HCT116 (cell line): ENCODE measurements at regions not wholly inside any gene's neighbourhood (a gene's known extent, or its start where the extent isn't known, plus 50 kb on each side); places are given as distances from the start of the nearest gene placed in this dataset.

Experiments
- ATAC-seq: fragments of 200-7000 bp; cut with Tn5 transposase; 2 replicates; pipeline ENCODE4 v1.9.1; 2020; ENCODE audit warnings: mild to moderate bottlenecking, moderate library complexity
- BruUV-seq: library from RNA; stranded (reverse); fragments of 400-500 nt; replicated peaks from 2 replicates; lab custom pipeline; 2021; lab: Mats Ljungman, UMichigan
- CTCF ChIA-PET: fragments of 300-600 bp; sonication (Branson Sonifier 250); formaldehyde crosslinking; loops from one replicate; lab custom pipeline; 2021; ENCODE audit warnings: antibody characterized with exemption; lab: Charles Lee
- POLR2A ChIA-PET: fragments of 300-600, 350-600 bp; sonication (Branson Sonifier 250); formaldehyde crosslinking; loops from one replicate; lab custom pipeline; 2021; ENCODE audit warnings: antibody characterized with exemption; lab: Charles Lee
- RAD21 ChIA-PET, 2 experiments: fragments of 300-600 bp; sonication (Branson Sonifier 250); formaldehyde crosslinking; loops; one replicate each; lab custom pipeline; 2023; ENCODE audit warnings: low total read pairs in 2 of 2; ENCODE audit not compliant: uncharacterized antibody in 2 of 2, unreplicated experiment in 2 of 2, low non-redundant PET in 1 of 2; lab: Charles Lee
- DNase-seq: peaks from one replicate; pipeline ENCODE4 v3.0.0-alpha.2; 2010; ENCODE audit warnings: low read depth, low spot score
- H2AFZ ChIP-seq: fragments of 200-600 bp; shearing (Covaris generic), sonication (generic); 2 replicates; pipeline ENCODE4 v1.6.1; 2017; ENCODE audit warnings: low read depth, mixed run types, mixed read lengths, antibody characterized with exemption, low read length; ENCODE audit not compliant: poor library complexity, severe bottlenecking
- H3K27ac ChIP-seq: 2 replicates; pipeline ENCODE4 v1.5.1; 2012; ENCODE audit warnings: low read depth, low read length
- H3K27me3 ChIP-seq: fragments of 200-600 bp; sonication (generic); 2 replicates; pipeline ENCODE4 v1.6.1; 2016; ENCODE audit warnings: mixed run types, low read length, mixed read lengths; ENCODE audit not compliant: insufficient read depth
- H3K36me3 ChIP-seq, 2 experiments: fragments of 200-500 bp in 1 of 2; fragments of 200-600 bp in 1 of 2; sonication (Bioruptor generic) in 1 of 2; sonication (generic) in 1 of 2; 2 replicates each; pipeline versions ENCODE4 v1.5.1 to v1.6.1; 2014 to 2016; ENCODE audit warnings: low read length in 2 of 2, inconsistent platforms in 1 of 2, mixed read lengths in 1 of 2, mixed run types in 1 of 2; ENCODE audit not compliant: insufficient read depth in 2 of 2, control insufficient read depth in 1 of 2
- H3K4me1 ChIP-seq, 2 experiments: fragments of 200-600 bp in 1 of 2; sonication (generic) in 1 of 2; 2 replicates each; pipeline versions ENCODE4 v1.5.1 to v1.6.1; 2012 to 2017; ENCODE audit warnings: low read length in 2 of 2, inconsistent platforms in 1 of 2, mild to moderate bottlenecking in 1 of 2, mixed read lengths in 1 of 2, mixed run types in 1 of 2, moderate library complexity in 1 of 2; ENCODE audit not compliant: insufficient read depth in 2 of 2, control insufficient read depth in 1 of 2
- H3K4me2 ChIP-seq: fragments of 200-600 bp; sonication (generic); 2 replicates; pipeline ENCODE4 v1.6.1; 2017; ENCODE audit warnings: mixed run types, low read length, mixed read lengths
- H3K4me3 ChIP-seq, 2 experiments: fragments of 200-600 bp in 1 of 2; sonication (generic) in 1 of 2; replicated peaks in 1 of 2; 2 replicates each; pipeline ENCODE4 v1.5.1; 2011 to 2016; ENCODE audit warnings: low read length in 2 of 2, control low read depth in 1 of 2, low read depth in 1 of 2, mild to moderate bottlenecking in 1 of 2, mixed read lengths in 1 of 2, mixed run types in 1 of 2
- H3K79me2 ChIP-seq: fragments of 200-600 bp; sonication (generic); 2 replicates; pipeline ENCODE4 v1.6.1; 2017; ENCODE audit warnings: mild to moderate bottlenecking, mixed run types, low read length, moderate library complexity, mixed read lengths; ENCODE audit not compliant: insufficient read depth
- H3K9ac ChIP-seq: fragments of 200-600 bp; sonication (generic); 2 replicates; pipeline ENCODE4 v1.6.1; 2016; ENCODE audit warnings: low read length, mixed read lengths
- H3K9me2 ChIP-seq: fragments of 200-600 bp; sonication (generic), shearing (Covaris generic); 2 replicates; pipeline ENCODE4 v1.6.1; 2017; ENCODE audit warnings: mixed run types, mild to moderate bottlenecking, moderate library complexity; ENCODE audit not compliant: insufficient read depth
- H3K9me3 ChIP-seq, 2 experiments: fragments of 200-500 bp in 1 of 2; fragments of 200-600 bp in 1 of 2; sonication (Bioruptor generic) in 1 of 2; sonication (generic) in 1 of 2; 2 replicates each; pipeline ENCODE4 v1.6.1; 2014 to 2017; ENCODE audit warnings: low read length in 2 of 2, mixed read lengths in 2 of 2, inconsistent platforms in 1 of 2, low read depth in 1 of 2, mild to moderate bottlenecking in 1 of 2, mixed run types in 1 of 2, moderate library complexity in 1 of 2; ENCODE audit not compliant: control insufficient read depth in 1 of 2, insufficient read depth in 1 of 2
- H4K20me1 ChIP-seq: fragments of 200-600 bp; sonication (generic), shearing (Covaris generic); 2 replicates; pipeline ENCODE4 v1.6.1; 2017; ENCODE audit warnings: mixed run types, mild to moderate bottlenecking, moderate library complexity; ENCODE audit not compliant: insufficient read depth
- CEBPB ChIP-seq: IDR thresholded peaks from 2 replicates; pipeline ENCODE4 v1.6.1; 2012; ENCODE audit warnings: low read depth
- ELF1 ChIP-seq: IDR thresholded peaks from 2 replicates; pipeline ENCODE4 v1.6.1; 2012; ENCODE audit warnings: low read depth, borderline replicate concordance
- EZH2 ChIP-seq: fragments of 200-600 bp; sonication (generic); IDR thresholded peaks from 2 replicates; pipeline ENCODE4 v1.6.1; 2017; ENCODE audit warnings: antibody characterized with exemption, mixed run types
- FOSL1 ChIP-seq: IDR thresholded peaks from 2 replicates; pipeline ENCODE4 v1.6.1; 2012; ENCODE audit warnings: low read depth
- JUND ChIP-seq: IDR thresholded peaks from 2 replicates; pipeline ENCODE4 v1.6.1; 2012
- POLR2A ChIP-seq: IDR thresholded peaks from 2 replicates; pipeline ENCODE4 v1.7.0; 2011; ENCODE audit warnings: borderline replicate concordance; ENCODE audit not compliant: insufficient read depth, insufficient read length; ENCODE audit errors: extremely low read depth
- POLR2AphosphoS5 ChIP-seq: IDR thresholded peaks from 2 replicates; pipeline ENCODE4 v1.6.1; 2011; ENCODE audit warnings: mild to moderate bottlenecking, low read depth, low read length, moderate library complexity
- RAD21 ChIP-seq: IDR thresholded peaks from 2 replicates; pipeline ENCODE4 v1.6.1; 2012; ENCODE audit warnings: low read depth, mild to moderate bottlenecking
- SP1 ChIP-seq: IDR thresholded peaks from 2 replicates; pipeline ENCODE4 v1.6.1; 2012; ENCODE audit warnings: low read depth
- SRF ChIP-seq: IDR thresholded peaks from 2 replicates; pipeline ENCODE4 v1.6.1; 2012; ENCODE audit warnings: low read depth
- TCF7L2 ChIP-seq: IDR thresholded peaks from 2 replicates; pipeline ENCODE4 v1.7.0; 2011; ENCODE audit warnings: borderline replicate concordance, inconsistent platforms; ENCODE audit not compliant: insufficient read depth, insufficient read length; ENCODE audit errors: extremely low read depth
- YY1 ChIP-seq: IDR thresholded peaks from 2 replicates; pipeline ENCODE4 v1.6.1; 2011; ENCODE audit warnings: low read length, low read depth, moderate library complexity, mild to moderate bottlenecking; ENCODE audit not compliant: insufficient replicate concordance; ENCODE audit errors: extremely low read depth
- ZFX ChIP-seq: fragments of 450-650 bp; IDR thresholded peaks from 2 replicates; pipeline ENCODE4 v1.6.1; 2017
- ZNF274 ChIP-seq: fragments of 200-500 bp; sonication (Bioruptor generic); IDR thresholded peaks from 2 replicates; pipeline ENCODE4 v1.6.1; 2014; ENCODE audit warnings: mild to moderate bottlenecking, low read depth, low read length, inconsistent platforms
- intact Hi-C: fragments of 100-400 bp; cut with micrococcal nuclease; formaldehyde crosslinking; loops from 2 replicates; pipeline ENCODE4 v1.10.0; 2022
- TF ChIP-seq, protein P1 (sequence below), 3 experiments: fragments of 200-600 bp in 1 of 3; sonication (generic) in 1 of 3; IDR thresholded peaks in 2 of 3; conservative IDR thresholded peaks in 1 of 3; 2 replicates each; pipeline ENCODE4 v1.5.1; 2012 to 2017; ENCODE audit warnings: low read depth in 2 of 3, low read length in 2 of 3, antibody characterized with exemption in 1 of 3, borderline replicate concordance in 1 of 3, control low read depth in 1 of 3, mild to moderate bottlenecking in 1 of 3, mixed read lengths in 1 of 3, mixed run types in 1 of 3, moderate library complexity in 1 of 3; ENCODE audit not compliant: insufficient read depth in 1 of 3
- TF ChIP-seq, protein P2 (sequence below): IDR thresholded peaks from 2 replicates; pipeline ENCODE4 v1.6.1; 2012

DNA sequence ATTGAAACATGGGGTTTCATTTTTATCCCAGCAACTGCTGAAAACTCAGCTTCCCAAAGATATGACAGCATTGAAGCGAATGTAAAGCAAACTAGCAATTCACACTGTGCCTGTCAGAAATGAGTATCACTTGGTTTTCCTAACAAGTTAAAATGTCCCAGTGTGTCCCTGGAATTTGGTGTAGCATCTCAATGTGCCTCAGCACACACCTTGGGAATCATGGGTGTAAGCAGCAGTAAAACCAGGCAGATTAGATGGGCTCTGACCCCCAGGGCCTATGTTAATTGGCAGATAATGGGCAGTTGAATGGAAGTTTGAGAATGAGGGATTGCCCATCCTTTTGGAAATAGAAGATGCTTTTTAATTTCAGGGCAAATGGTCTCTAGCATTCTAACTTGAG, 784.9 kb upstream of the LRRC4C start:
- Histone ChIP-seq H3K4me2 (no peak overlapping the region), H3K79me2 (no peaks in the 10 kb centered on the region), H3K4me3 (no peak overlapping the region), H3K9me2 (no peaks in the 10 kb centered on the region), H4K20me1 (no peaks in the 10 kb centered on the region), H3K4me1 (no peaks in the 10 kb centered on the region), H3K27ac (no peak overlapping the region), H3K9ac (no peak overlapping the region), H3K27me3 (no peaks in the 10 kb centered on the region), H2AFZ (no peak overlapping the region), H3K36me3 (no peaks in the 10 kb centered on the region), H3K9me3 (peaks cover 0 to 20% of the 10 kb centered on the region in 2 experiments; a peak in 2 of 4 replicates)
- RAD21 ChIA-PET, result no interaction called here
- no peak for DNase-seq
- no TSS peak for BruUV-seq
- intact Hi-C loops, result no loop called here
- no peak for TF ChIP-seq SRF
- no peak for TF ChIP-seq CEBPB
- TF ChIP-seq SP1, result no peak
- TF ChIP-seq, protein P1, sequence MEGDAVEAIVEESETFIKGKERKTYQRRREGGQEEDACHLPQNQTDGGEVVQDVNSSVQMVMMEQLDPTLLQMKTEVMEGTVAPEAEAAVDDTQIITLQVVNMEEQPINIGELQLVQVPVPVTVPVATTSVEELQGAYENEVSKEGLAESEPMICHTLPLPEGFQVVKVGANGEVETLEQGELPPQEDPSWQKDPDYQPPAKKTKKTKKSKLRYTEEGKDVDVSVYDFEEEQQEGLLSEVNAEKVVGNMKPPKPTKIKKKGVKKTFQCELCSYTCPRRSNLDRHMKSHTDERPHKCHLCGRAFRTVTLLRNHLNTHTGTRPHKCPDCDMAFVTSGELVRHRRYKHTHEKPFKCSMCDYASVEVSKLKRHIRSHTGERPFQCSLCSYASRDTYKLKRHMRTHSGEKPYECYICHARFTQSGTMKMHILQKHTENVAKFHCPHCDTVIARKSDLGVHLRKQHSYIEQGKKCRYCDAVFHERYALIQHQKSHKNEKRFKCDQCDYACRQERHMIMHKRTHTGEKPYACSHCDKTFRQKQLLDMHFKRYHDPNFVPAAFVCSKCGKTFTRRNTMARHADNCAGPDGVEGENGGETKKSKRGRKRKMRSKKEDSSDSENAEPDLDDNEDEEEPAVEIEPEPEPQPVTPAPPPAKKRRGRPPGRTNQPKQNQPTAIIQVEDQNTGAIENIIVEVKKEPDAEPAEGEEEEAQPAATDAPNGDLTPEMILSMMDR (IDR thresholded peaks at IDR 0.05 in 2 of 3, conservative IDR thresholded peaks at IDR 0.05 in 1 of 3; ENCODE audit: borderline replicate concordance in 1 of 3, insufficient read depth in 1 of 3, low read depth in 2 of 3, low read length in 2 of 3), result no peak
- no peak for TF ChIP-seq ELF1
- TF ChIP-seq, protein P2, sequence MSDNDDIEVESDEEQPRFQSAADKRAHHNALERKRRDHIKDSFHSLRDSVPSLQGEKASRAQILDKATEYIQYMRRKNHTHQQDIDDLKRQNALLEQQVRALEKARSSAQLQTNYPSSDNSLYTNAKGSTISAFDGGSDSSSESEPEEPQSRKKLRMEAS, result no peak
- TF ChIP-seq FOSL1, result no peak
- TF ChIP-seq ZNF274, result no peak
- no peak for TF ChIP-seq POLR2AphosphoS5
- TF ChIP-seq RAD21, result no peak
- no peak for TF ChIP-seq POLR2A
- TF ChIP-seq ZFX, result no peak
- no peak for TF ChIP-seq YY1
- TF ChIP-seq JUND, result no peak
- no peak for TF ChIP-seq TCF7L2
- TF ChIP-seq EZH2, result no peak
- CTCF ChIA-PET, result no interaction called here
- POLR2A ChIA-PET, result no interaction called here
- ATAC-seq, result no peak
